ENCODE measurements at regions not wholly inside any gene's neighbourhood (a gene's known extent, or its start where the extent isn't known, plus 50 kb on each side); places are given as distances from the start of the nearest gene placed in this dataset.
A peak's percentile ranks its signal among the peaks of the same experiment; 100 is the strongest.
"Not testable (repeated sequence)": the region's sequence is repeated elsewhere in the genome, so short reads cannot be mapped to it uniquely, and the experiment has no call there.

GRCh38 chr3:16692486-16693344, 87.5 kb upstream of the DAZL start:
- Mint-ChIP-seq H3K36me3 (ENCODE audit: low read depth) (no peaks in the 10 kb centered on the region), H3K4me1 (no peaks in the 10 kb centered on the region), H3K9me3 (no peaks in the 10 kb centered on the region), H3K27ac (no peak overlapping the region), H3K27me3 (peaks cover 6% of the 10 kb centered on the region), H3K4me3 (no peak overlapping the region)
- no peak for ATAC-seq (replicated peaks)

GRCh38 chr3:16693820-16694219, 88.6 kb upstream of the DAZL start:
- no peaks in the 10 kb centered on the region for H3K9me3 Mint-ChIP-seq
- no peaks in the 10 kb centered on the region for H3K4me1 Mint-ChIP-seq
- peaks cover 6% of the 10 kb centered on the region for H3K27me3 Mint-ChIP-seq
- ATAC-seq (replicated peaks): no peak
- H3K27ac Mint-ChIP-seq: no peak overlapping the region
- H3K36me3 Mint-ChIP-seq (ENCODE audit: low read depth): no peaks in the 10 kb centered on the region
- no peak overlapping the region for H3K4me3 Mint-ChIP-seq

GRCh38 chr3:16695710-16696109, 90.5 kb upstream of the DAZL start:
- Mint-ChIP-seq H3K27me3 (peaks cover 6% of the 10 kb centered on the region), H3K4me1 (no peaks in the 10 kb centered on the region), H3K9me3 (no peaks in the 10 kb centered on the region), H3K4me3 (no peak overlapping the region), H3K27ac (no peak overlapping the region), H3K36me3 (ENCODE audit: low read depth) (no peaks in the 10 kb centered on the region)
- ATAC-seq (replicated peaks): no peak

- no peaks in the 10 kb centered on the region for H3K9me3 Mint-ChIP-seq
- ATAC-seq (replicated peaks): no peak
- H3K4me3 Mint-ChIP-seq: no peak overlapping the region
- peaks cover 6% of the 10 kb centered on the region for H3K27me3 Mint-ChIP-seq
- H3K27ac Mint-ChIP-seq: no peak overlapping the region
- H3K36me3 Mint-ChIP-seq (ENCODE audit: low read depth): no peaks in the 10 kb centered on the region
- H3K4me1 Mint-ChIP-seq: no peaks in the 10 kb centered on the region
Observed at GRCh38 chr3:16697443-16698147, 92.4 kb upstream of the DAZL start.

- Mint-ChIP-seq H3K36me3 (ENCODE audit: low read depth) (no peaks in the 10 kb centered on the region), H3K4me3 (no peak overlapping the region), H3K9me3 (no peaks in the 10 kb centered on the region), H3K27ac (no peak overlapping the region), H3K4me1 (no peaks in the 10 kb centered on the region), H3K27me3 (no peaks in the 10 kb centered on the region)
- no peak for ATAC-seq (replicated peaks)
Observed at GRCh38 chr3:16700651-16701050, 95.4 kb upstream of the DAZL start.

GRCh38 chr3:16704941-16705340, 99.7 kb upstream of the DAZL start:
- Mint-ChIP-seq H3K27me3 (no peaks in the 10 kb centered on the region), H3K4me3 (no peak overlapping the region), H3K4me1 (no peaks in the 10 kb centered on the region), H3K36me3 (ENCODE audit: low read depth) (no peaks in the 10 kb centered on the region), H3K27ac (no peak overlapping the region), H3K9me3 (no peaks in the 10 kb centered on the region)
- ATAC-seq (replicated peaks): no peak

GRCh38 chr3:16707260-16707659, 102.0 kb upstream of the DAZL start:
- no peaks in the 10 kb centered on the region for H3K27me3 Mint-ChIP-seq
- no peaks in the 10 kb centered on the region for H3K4me1 Mint-ChIP-seq
- H3K4me3 Mint-ChIP-seq: no peak overlapping the region

GRCh38 chr3:16708285-16708684, 103.1 kb upstream of the DAZL start:
- Mint-ChIP-seq H3K4me3 (no peak overlapping the region), H3K36me3 (ENCODE audit: low read depth) (no peaks in the 10 kb centered on the region), H3K4me1 (no peaks in the 10 kb centered on the region), H3K9me3 (peaks cover 9% of the 10 kb centered on the region), H3K27ac (no peak overlapping the region), H3K27me3 (peaks cover 7% of the 10 kb centered on the region)
- no peak for ATAC-seq (replicated peaks)

More at GRCh38 chr3:16707260-16707659, 102.0 kb upstream of the DAZL start:
- H3K27ac Mint-ChIP-seq: no peak overlapping the region
- no peak for ATAC-seq (replicated peaks)
- H3K9me3 Mint-ChIP-seq: no peaks in the 10 kb centered on the region
- H3K36me3 Mint-ChIP-seq (ENCODE audit: low read depth): no peaks in the 10 kb centered on the region

GRCh38 chr3:16711691-16712090, 106.5 kb upstream of the DAZL start:
- H3K4me1 Mint-ChIP-seq; H3K27ac Mint-ChIP-seq; H3K36me3 Mint-ChIP-seq (ENCODE audit: low read depth); ATAC-seq (replicated peaks); H3K4me3 Mint-ChIP-seq: not testable (repeated sequence)
- peaks cover 20% of the 10 kb centered on the region for H3K9me3 Mint-ChIP-seq
- peaks cover 12% of the 10 kb centered on the region for H3K27me3 Mint-ChIP-seq

- no peak for ATAC-seq (replicated peaks)
- Mint-ChIP-seq H3K4me3 (no peak overlapping the region), H3K36me3 (ENCODE audit: low read depth) (no peaks in the 10 kb centered on the region), H3K27ac (no peak overlapping the region), H3K27me3 (peaks cover 12% of the 10 kb centered on the region), H3K4me1 (no peaks in the 10 kb centered on the region), H3K9me3 (peaks cover 20% of the 10 kb centered on the region)
Observed at GRCh38 chr3:16715281-16715680, 110.1 kb upstream of the DAZL start.

GRCh38 chr3:16719426-16719825, 114.2 kb upstream of the DAZL start:
- Mint-ChIP-seq H3K4me3 (no peak overlapping the region), H3K9me3 (no peaks in the 10 kb centered on the region), H3K27ac (no peak overlapping the region), H3K36me3 (ENCODE audit: low read depth) (no peaks in the 10 kb centered on the region), H3K4me1 (no peaks in the 10 kb centered on the region), H3K27me3 (no peaks in the 10 kb centered on the region)
- ATAC-seq (replicated peaks): no peak

- no peaks in the 10 kb centered on the region for H3K4me1 Mint-ChIP-seq
Observed at GRCh38 chr3:16720367-16720940, 115.2 kb upstream of the DAZL start.

GRCh38 chr3:16721494-16721893, 116.3 kb upstream of the DAZL start:
- H3K4me1 Mint-ChIP-seq: no peaks in the 10 kb centered on the region
- no peaks in the 10 kb centered on the region for H3K36me3 Mint-ChIP-seq (ENCODE audit: low read depth)
- H3K27ac Mint-ChIP-seq: no peak overlapping the region
- no peaks in the 10 kb centered on the region for H3K27me3 Mint-ChIP-seq
- peaks cover 4% of the 10 kb centered on the region for H3K9me3 Mint-ChIP-seq
- no peak overlapping the region for H3K4me3 Mint-ChIP-seq
- ATAC-seq (replicated peaks): no peak

More at GRCh38 chr3:16720367-16720940, 115.2 kb upstream of the DAZL start:
- H3K27ac Mint-ChIP-seq: no peak overlapping the region
- ATAC-seq (replicated peaks): peak; percentile 52
- H3K9me3 Mint-ChIP-seq: no peaks in the 10 kb centered on the region
- H3K36me3 Mint-ChIP-seq (ENCODE audit: low read depth): no peaks in the 10 kb centered on the region
- no peak overlapping the region for H3K4me3 Mint-ChIP-seq
- H3K27me3 Mint-ChIP-seq: no peaks in the 10 kb centered on the region

- no peak for ATAC-seq (replicated peaks)
- no peaks in the 10 kb centered on the region for H3K4me1 Mint-ChIP-seq
Observed at GRCh38 chr3:16723978-16724377, 118.8 kb upstream of the DAZL start.

GRCh38 chr3:16724487-16724886, 119.3 kb upstream of the DAZL start:
- H3K36me3 Mint-ChIP-seq (ENCODE audit: low read depth): no peaks in the 10 kb centered on the region
- no peak for ATAC-seq (replicated peaks)
- H3K4me1 Mint-ChIP-seq: no peaks in the 10 kb centered on the region
- H3K9me3 Mint-ChIP-seq: peaks cover 8% of the 10 kb centered on the region
- no peaks in the 10 kb centered on the region for H3K27me3 Mint-ChIP-seq
- no peak overlapping the region for H3K27ac Mint-ChIP-seq
- no peak overlapping the region for H3K4me3 Mint-ChIP-seq

More at GRCh38 chr3:16723978-16724377, 118.8 kb upstream of the DAZL start:
- Mint-ChIP-seq H3K9me3 (peaks cover 4% of the 10 kb centered on the region), H3K36me3 (ENCODE audit: low read depth) (no peaks in the 10 kb centered on the region), H3K4me3 (no peak overlapping the region), H3K27ac (no peak overlapping the region), H3K27me3 (no peaks in the 10 kb centered on the region)

All from activated T-helper 17 cell treated with anti-CD3 and anti-CD28 coated beads, Interleukin-2, amount 50 U/mL, for 72 hours (primary cell).